HG03095 (cell line): ENCODE measurements at regions not wholly inside any gene's neighbourhood (a gene's known extent, or its start where the extent isn't known, plus 50 kb on each side); places are given as distances from the start of the nearest gene placed in this dataset.
"Not testable (repeated sequence)": the region's sequence is repeated elsewhere in the genome, so short reads cannot be mapped to it uniquely, and the experiment has no call there.

Experiments used
- ATAC-seq: cut with Tn5 transposase; IDR thresholded peaks from one replicate; pipeline ENCODE4 v1.9.1; 2021; ENCODE audit warnings: moderate library complexity; ENCODE audit not compliant: unreplicated experiment

- no peak for ATAC-seq
Observed at GRCh38 chr2:90209009-90209408, 1517.5 kb downstream of the RPIA start.

- ATAC-seq = no peak
Observed at GRCh38 chr2:90209806-90210205, 1518.3 kb downstream of the RPIA start.

- not testable (repeated sequence) for ATAC-seq
Observed at GRCh38 chr2:90215880-90216279, 1524.4 kb downstream of the RPIA start.

GRCh38 chr2:90216801-90217200, 1525.3 kb downstream of the RPIA start:
- not testable (repeated sequence) for ATAC-seq

GRCh38 chr2:90218534-90218933, 1527.1 kb downstream of the RPIA start:
- ATAC-seq = not testable (repeated sequence)

GRCh38 chr2:90220623-90221299, 1529.3 kb downstream of the RPIA start:
- ATAC-seq = not testable (repeated sequence)

GRCh38 chr2:90221300-90221651, 1529.8 kb downstream of the RPIA start:
- ATAC-seq = no peak

GRCh38 chr2:90224767-90225166, 1533.3 kb downstream of the RPIA start:
- not testable (repeated sequence) for ATAC-seq

- ATAC-seq = not testable (repeated sequence)
Observed at GRCh38 chr2:90226465-90227072, 1535.1 kb downstream of the RPIA start.

- not testable (repeated sequence) for ATAC-seq
Observed at GRCh38 chr2:90231199-90231598, 1539.7 kb downstream of the RPIA start.

GRCh38 chr2:90235452-90235851, 1544.0 kb downstream of the RPIA start:
- not testable (repeated sequence) for ATAC-seq

GRCh38 chr2:90237923-90238361, 1546.5 kb downstream of the RPIA start:
- not testable (repeated sequence) for ATAC-seq

GRCh38 chr2:90238505-90239230, 1547.2 kb downstream of the RPIA start:
- not testable (repeated sequence) for ATAC-seq

GRCh38 chr2:90239769-90240168, 1548.3 kb downstream of the RPIA start:
- ATAC-seq = not testable (repeated sequence)

- ATAC-seq = not testable (repeated sequence)
Observed at GRCh38 chr2:90244902-90245765, 1553.7 kb downstream of the RPIA start.

GRCh38 chr2:90248400-90248799, 1556.9 kb downstream of the RPIA start:
- ATAC-seq = not testable (repeated sequence)

- ATAC-seq = not testable (repeated sequence)
Observed at GRCh38 chr2:90250350-90250749, 1558.9 kb downstream of the RPIA start.

- not testable (repeated sequence) for ATAC-seq
Observed at GRCh38 chr2:90251576-90251975, 1560.1 kb downstream of the RPIA start.

- not testable (repeated sequence) for ATAC-seq
Observed at GRCh38 chr2:90253306-90253705, 1561.8 kb downstream of the RPIA start.

- not testable (repeated sequence) for ATAC-seq
Observed at GRCh38 chr2:90266888-90267287, 1575.4 kb downstream of the RPIA start.

- ATAC-seq = not testable (repeated sequence)
Observed at GRCh38 chr2:90287751-90288150, 1596.3 kb downstream of the RPIA start.
